ENCODE measurements at regions not wholly inside any gene's neighbourhood (a gene's known extent, or its start where the extent isn't known, plus 50 kb on each side); places are given as distances from the start of the nearest gene placed in this dataset.

DNA sequence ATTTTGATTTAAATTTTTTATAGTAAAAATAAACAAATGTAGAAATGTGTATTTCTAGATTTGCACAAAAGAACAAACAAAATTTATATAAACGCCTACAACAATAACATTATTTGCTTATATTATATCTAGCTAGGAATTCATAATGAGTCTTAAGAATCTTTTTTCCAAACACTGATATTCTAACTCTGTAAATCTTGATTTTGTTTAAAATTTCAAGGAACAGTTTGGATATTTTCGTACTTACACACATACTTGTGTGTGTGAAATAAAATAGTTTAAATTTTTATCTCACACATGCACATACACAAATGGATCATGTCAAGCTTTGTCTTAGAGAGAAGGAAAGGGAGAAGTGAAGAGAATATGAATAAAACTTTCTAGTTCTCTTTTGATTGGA, 868.1 kb downstream of the LTN1 start:
- TF ChIP-seq, protein P1, sequence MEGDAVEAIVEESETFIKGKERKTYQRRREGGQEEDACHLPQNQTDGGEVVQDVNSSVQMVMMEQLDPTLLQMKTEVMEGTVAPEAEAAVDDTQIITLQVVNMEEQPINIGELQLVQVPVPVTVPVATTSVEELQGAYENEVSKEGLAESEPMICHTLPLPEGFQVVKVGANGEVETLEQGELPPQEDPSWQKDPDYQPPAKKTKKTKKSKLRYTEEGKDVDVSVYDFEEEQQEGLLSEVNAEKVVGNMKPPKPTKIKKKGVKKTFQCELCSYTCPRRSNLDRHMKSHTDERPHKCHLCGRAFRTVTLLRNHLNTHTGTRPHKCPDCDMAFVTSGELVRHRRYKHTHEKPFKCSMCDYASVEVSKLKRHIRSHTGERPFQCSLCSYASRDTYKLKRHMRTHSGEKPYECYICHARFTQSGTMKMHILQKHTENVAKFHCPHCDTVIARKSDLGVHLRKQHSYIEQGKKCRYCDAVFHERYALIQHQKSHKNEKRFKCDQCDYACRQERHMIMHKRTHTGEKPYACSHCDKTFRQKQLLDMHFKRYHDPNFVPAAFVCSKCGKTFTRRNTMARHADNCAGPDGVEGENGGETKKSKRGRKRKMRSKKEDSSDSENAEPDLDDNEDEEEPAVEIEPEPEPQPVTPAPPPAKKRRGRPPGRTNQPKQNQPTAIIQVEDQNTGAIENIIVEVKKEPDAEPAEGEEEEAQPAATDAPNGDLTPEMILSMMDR (conservative IDR thresholded peaks at IDR 0.05; ENCODE audit: low read length), result no peak
- TF ChIP-seq EZH2phosphoT487 (IDR thresholded peaks at IDR 0.05; ENCODE audit: borderline replicate concordance), result no peak

Measured in Loucy (cell line).